ENCODE measurements at regions not wholly inside any gene's neighbourhood (a gene's known extent, or its start where the extent isn't known, plus 50 kb on each side); places are given as distances from the start of the nearest gene placed in this dataset.

DNA sequence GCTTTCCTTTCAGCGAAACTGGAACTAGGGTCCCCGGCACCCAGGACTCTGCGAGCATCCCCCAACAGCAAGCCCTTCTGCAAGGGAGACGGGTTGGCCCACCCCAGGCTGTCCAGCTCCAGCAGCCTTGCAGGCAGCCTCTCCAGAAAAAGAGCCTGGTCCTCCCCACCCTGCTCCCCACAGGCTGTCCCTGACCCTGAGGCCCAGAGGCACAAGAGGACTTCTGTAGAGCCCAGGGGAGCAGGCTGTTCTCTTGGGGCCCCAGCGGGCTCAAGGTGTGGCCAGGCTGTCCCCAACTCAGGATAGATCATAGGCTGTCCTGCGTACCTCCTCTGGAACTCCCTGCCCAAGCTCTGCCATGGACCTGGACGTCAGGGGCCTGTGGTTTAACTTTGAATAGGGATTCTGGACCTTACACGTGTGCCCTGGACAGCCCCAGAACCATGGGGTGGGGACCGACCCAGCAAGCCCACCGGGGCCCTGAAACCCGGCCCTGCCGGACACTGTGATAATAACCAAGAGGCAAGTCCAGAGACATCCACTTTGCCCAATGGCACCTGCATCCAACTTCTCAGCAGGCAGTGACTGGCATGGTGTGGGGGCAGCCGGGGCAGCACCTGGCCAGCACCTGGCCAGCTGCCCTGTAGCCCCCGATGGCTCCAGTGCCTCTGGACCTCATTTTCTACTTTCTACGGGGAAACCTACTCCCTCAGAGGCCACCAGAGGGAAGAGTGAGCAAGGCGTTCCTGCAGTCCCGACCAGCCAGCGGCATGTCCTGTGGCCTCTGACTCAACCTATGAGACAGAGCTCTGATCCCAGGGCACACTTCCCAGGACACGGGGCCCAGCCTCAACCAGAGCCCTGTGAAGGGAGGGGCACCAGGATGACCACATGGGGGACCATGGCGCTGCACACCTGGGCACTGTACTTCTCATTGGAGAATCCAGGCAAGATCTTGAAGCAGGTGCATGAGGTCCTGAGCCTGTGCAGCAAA, 50.9 kb upstream of the TPM4 start:
- ATAC-seq (peak; percentile 90), DNase-seq (ENCODE audit: extremely low read depth in 1 of 4, low spot score in 3 of 4) (peak; percentile 50 to 60 (median 56)), FAIRE-seq (peak; percentile 82)
- Histone ChIP-seq H2AFZ (ENCODE audit: low read depth, low read length) (no peak overlapping the region), H3K9me1 (ENCODE audit: control insufficient read depth, insufficient read depth, low read length) (peaks cover 5% of the 10 kb centered on the region), H3K27ac (ENCODE audit: extremely low read depth, low read depth, low read length) (no peak overlapping the region), H3K9ac (ENCODE audit: insufficient read depth in 1 of 2, low read depth in 2 of 2, low read length in 2 of 2) (peak overlapping the region in 1 of 2 experiments; percentile 35; a peak in 1 of 4 replicates), H3K4me1 (replicated peaks in 1 of 2; ENCODE audit: control insufficient read depth in 2 of 2, insufficient read depth in 2 of 2, low read length in 2 of 2) (peaks cover 0 to 10% of the 10 kb centered on the region in 2 experiments; a peak in 2 of 5 replicates), H3K79me2 (ENCODE audit: control insufficient read depth, insufficient read depth, low read length) (no peaks in the 10 kb centered on the region), H3K4me2 (ENCODE audit: insufficient read depth, low read length) (no peak overlapping the region), H3K36me3 (ENCODE audit: control insufficient read depth, insufficient read depth, low read length) (no peaks in the 10 kb centered on the region), H4K20me1 (replicated peaks; ENCODE audit: control insufficient read depth, insufficient read depth, low read length) (no peaks in the 10 kb centered on the region), H3K9me3 (replicated peaks; ENCODE audit: control insufficient read depth, insufficient read depth, low read depth, low read length) (no peaks in the 10 kb centered on the region), H3K27me3 (ENCODE audit: control insufficient read depth in 2 of 2, insufficient read depth in 2 of 2, low read length in 2 of 2) (peaks cover 12 to 39% of the 10 kb centered on the region in 2 experiments; a peak in 4 of 5 replicates), H3K4me3 (no peak overlapping the region)
- CTCF ChIA-PET (ENCODE audit: low intra/inter-chr PET ratio): interaction anchor here (0.6 kb wide), 1 partner anchor 65 kb away, joined by 3 read pairs; no protein-coding TSS in a partner anchor
- BruUV-seq (replicated peaks): no TSS peak
- POLR2A ChIA-PET: interaction anchor here (1.7 kb wide), 1 partner anchor 10 kb away, joined by 3 read pairs; no protein-coding TSS in a partner anchor
- 18% methylated on average over 17 of the region's 20 CpGs for WGBS (ENCODE audit: insufficient coverage, low coverage, missing lambda C conversion rate)
- no peak for TF ChIP-seq TARDBP (IDR thresholded peaks at IDR 0.05)
- peak; percentile 64 for TF ChIP-seq STAG1 (CRISPR knock-in tag; IDR thresholded peaks at IDR 0.05; ENCODE audit: borderline replicate concordance)
- peak; percentile 59 for TF ChIP-seq SMC3 (conservative IDR thresholded peaks at IDR 0.05; ENCODE audit: insufficient read depth, low read depth, low read length)
- TF ChIP-seq HIVEP1 (CRISPR knock-in tag; IDR thresholded peaks at IDR 0.05): no peak
- TF ChIP-seq, protein P1, sequence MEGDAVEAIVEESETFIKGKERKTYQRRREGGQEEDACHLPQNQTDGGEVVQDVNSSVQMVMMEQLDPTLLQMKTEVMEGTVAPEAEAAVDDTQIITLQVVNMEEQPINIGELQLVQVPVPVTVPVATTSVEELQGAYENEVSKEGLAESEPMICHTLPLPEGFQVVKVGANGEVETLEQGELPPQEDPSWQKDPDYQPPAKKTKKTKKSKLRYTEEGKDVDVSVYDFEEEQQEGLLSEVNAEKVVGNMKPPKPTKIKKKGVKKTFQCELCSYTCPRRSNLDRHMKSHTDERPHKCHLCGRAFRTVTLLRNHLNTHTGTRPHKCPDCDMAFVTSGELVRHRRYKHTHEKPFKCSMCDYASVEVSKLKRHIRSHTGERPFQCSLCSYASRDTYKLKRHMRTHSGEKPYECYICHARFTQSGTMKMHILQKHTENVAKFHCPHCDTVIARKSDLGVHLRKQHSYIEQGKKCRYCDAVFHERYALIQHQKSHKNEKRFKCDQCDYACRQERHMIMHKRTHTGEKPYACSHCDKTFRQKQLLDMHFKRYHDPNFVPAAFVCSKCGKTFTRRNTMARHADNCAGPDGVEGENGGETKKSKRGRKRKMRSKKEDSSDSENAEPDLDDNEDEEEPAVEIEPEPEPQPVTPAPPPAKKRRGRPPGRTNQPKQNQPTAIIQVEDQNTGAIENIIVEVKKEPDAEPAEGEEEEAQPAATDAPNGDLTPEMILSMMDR (IDR thresholded peaks at IDR 0.05 in 2 of 3, conservative IDR thresholded peaks at IDR 0.05 in 1 of 3; ENCODE audit: insufficient read depth in 2 of 3, low read depth in 1 of 3, low read length in 3 of 3): peak; percentile 62 to 66 (median 62)
- TF ChIP-seq, protein P2, sequence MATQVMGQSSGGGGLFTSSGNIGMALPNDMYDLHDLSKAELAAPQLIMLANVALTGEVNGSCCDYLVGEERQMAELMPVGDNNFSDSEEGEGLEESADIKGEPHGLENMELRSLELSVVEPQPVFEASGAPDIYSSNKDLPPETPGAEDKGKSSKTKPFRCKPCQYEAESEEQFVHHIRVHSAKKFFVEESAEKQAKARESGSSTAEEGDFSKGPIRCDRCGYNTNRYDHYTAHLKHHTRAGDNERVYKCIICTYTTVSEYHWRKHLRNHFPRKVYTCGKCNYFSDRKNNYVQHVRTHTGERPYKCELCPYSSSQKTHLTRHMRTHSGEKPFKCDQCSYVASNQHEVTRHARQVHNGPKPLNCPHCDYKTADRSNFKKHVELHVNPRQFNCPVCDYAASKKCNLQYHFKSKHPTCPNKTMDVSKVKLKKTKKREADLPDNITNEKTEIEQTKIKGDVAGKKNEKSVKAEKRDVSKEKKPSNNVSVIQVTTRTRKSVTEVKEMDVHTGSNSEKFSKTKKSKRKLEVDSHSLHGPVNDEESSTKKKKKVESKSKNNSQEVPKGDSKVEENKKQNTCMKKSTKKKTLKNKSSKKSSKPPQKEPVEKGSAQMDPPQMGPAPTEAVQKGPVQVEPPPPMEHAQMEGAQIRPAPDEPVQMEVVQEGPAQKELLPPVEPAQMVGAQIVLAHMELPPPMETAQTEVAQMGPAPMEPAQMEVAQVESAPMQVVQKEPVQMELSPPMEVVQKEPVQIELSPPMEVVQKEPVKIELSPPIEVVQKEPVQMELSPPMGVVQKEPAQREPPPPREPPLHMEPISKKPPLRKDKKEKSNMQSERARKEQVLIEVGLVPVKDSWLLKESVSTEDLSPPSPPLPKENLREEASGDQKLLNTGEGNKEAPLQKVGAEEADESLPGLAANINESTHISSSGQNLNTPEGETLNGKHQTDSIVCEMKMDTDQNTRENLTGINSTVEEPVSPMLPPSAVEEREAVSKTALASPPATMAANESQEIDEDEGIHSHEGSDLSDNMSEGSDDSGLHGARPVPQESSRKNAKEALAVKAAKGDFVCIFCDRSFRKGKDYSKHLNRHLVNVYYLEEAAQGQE (IDR thresholded peaks at IDR 0.05; ENCODE audit: borderline replicate concordance): peak; percentile 43
- TF ChIP-seq, protein P2 (CRISPR knock-in tag; IDR thresholded peaks at IDR 0.05; ENCODE audit: low read depth): no peak
- TF ChIP-seq RAD21 (CRISPR knock-in tag; conservative IDR thresholded peaks at IDR 0.05 in 1 of 2, IDR thresholded peaks at IDR 0.05 in 1 of 2): peak; percentile 33 to 65; a peak in 3 of 4 replicates
- peak; percentile 42; the same call in 1 of the 2 replicates for TF ChIP-seq FOSL1 (tag; conservative IDR thresholded peaks at IDR 0.05)
- in situ Hi-C loops (cut with MboI): no loop called here
- intact Hi-C loops (cut with micrococcal nuclease): no loop called here
